ACC112 (cell line): ENCODE measurements at regions not wholly inside any gene's neighbourhood (a gene's known extent, or its start where the extent isn't known, plus 50 kb on each side); places are given as distances from the start of the nearest gene placed in this dataset.
A peak's percentile ranks its signal among the peaks of the same experiment; 100 is the strongest.

Experiments used
- H2AFZ ChIP-seq: fragments of 200-600 bp; sonication (generic); one replicate; pipeline ENCODE4 v1.6.0; 2017; ENCODE audit warnings: antibody characterized with exemption, low read length; ENCODE audit not compliant: unreplicated experiment
- H3K27ac ChIP-seq: fragments of 200-600 bp; sonication (generic); 2 replicates; pipeline ENCODE4 v1.5.1; 2014; ENCODE audit warnings: low read depth, mild to moderate bottlenecking, antibody characterized with exemption, low read length, moderate library complexity
- H3K27me3 ChIP-seq: fragments of 200-600 bp; sonication (generic); 2 replicates; pipeline ENCODE4 v1.6.1; 2014; ENCODE audit warnings: mild to moderate bottlenecking, antibody characterized with exemption, low read length, moderate library complexity, mixed read lengths; ENCODE audit not compliant: insufficient read depth
- H3K36me3 ChIP-seq: fragments of 200-600 bp; sonication (generic); 2 replicates; pipeline ENCODE4 v1.6.1; 2016; ENCODE audit warnings: mild to moderate bottlenecking, antibody characterized with exemption, low read length, moderate library complexity, mixed read lengths; ENCODE audit not compliant: insufficient read depth
- H3K4me1 ChIP-seq: fragments of 200-600 bp; sonication (generic); one replicate; pipeline ENCODE4 v1.6.1; 2016; ENCODE audit warnings: low read length, mixed read lengths; ENCODE audit not compliant: insufficient read depth, unreplicated experiment, control insufficient read depth
- H3K4me3 ChIP-seq: fragments of 200-600 bp; sonication (generic); 2 replicates; pipeline ENCODE4 v1.5.1; 2014; ENCODE audit warnings: mild to moderate bottlenecking, low read depth, low read length
- H3K79me2 ChIP-seq: fragments of 200-600 bp; sonication (generic); one replicate; pipeline ENCODE4 v1.6.0; 2016; ENCODE audit warnings: low read length; ENCODE audit not compliant: control insufficient read depth, unreplicated experiment, insufficient read depth

DNA sequence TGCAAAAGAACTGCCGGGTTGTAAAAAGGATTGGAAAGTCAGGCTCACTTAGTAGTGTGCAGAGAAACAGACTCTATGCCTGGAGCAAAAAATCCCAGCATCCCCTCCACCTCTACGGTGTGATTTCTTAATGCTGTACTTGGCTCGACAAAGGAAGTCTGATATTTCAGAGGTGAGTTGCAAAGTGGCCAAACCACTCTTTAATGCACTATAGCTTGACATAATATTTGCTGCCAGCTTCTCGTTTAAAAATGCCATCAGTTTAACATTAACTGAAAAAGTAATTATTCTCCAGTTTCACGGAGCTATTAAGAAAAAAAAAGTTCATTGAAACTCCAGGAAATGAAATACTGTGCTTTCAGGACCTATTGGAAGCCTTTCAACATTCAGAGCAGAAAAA, 448.3 kb upstream of the ZFP42 start:
- Histone ChIP-seq H2AFZ (peak overlapping the region; percentile 36), H3K27ac (no peak overlapping the region), H3K4me3 (no peak overlapping the region), H3K36me3 (no peaks in the 10 kb centered on the region), H3K27me3 (no peaks in the 10 kb centered on the region), H3K4me1 (peaks cover 3% of the 10 kb centered on the region), H3K79me2 (no peaks in the 10 kb centered on the region)

DNA sequence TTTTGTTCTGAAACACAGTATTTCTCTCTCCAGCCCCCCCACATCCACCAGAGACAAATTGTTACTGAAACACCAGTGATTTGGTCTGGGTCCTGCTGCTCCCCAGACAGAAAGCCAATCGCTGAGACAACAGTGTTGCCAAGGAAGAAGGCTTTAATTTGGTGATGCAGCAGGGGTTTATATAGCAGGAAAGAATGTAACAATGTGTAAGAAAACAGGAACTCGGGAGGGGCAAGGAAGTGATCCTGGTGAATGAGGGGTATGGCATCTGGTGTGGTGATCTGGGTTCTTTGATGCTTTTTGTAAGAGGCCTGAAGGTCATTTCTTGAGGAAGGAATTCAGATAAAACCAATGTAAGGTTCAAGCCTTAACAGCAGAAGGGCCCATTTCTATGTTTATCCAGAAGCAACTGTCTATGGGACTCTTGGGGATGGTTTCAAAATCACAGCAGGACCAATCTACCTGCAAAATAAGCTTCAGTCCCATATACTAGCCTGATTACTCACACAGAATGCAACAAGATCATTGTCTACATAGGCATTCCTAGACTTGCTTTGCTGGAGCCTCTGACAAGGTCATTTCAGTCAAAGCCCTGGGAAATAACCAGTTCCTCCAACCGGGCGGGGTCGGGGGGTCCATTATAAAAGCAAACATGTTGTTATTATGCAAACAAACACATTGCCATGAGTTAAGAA, 445.2 kb upstream of the ZFP42 start:
- Histone ChIP-seq H2AFZ (no peak overlapping the region), H3K4me1 (peaks cover 3% of the 10 kb centered on the region), H3K79me2 (no peaks in the 10 kb centered on the region), H3K27me3 (no peaks in the 10 kb centered on the region), H3K27ac (no peak overlapping the region), H3K4me3 (no peak overlapping the region), H3K36me3 (no peaks in the 10 kb centered on the region)

DNA sequence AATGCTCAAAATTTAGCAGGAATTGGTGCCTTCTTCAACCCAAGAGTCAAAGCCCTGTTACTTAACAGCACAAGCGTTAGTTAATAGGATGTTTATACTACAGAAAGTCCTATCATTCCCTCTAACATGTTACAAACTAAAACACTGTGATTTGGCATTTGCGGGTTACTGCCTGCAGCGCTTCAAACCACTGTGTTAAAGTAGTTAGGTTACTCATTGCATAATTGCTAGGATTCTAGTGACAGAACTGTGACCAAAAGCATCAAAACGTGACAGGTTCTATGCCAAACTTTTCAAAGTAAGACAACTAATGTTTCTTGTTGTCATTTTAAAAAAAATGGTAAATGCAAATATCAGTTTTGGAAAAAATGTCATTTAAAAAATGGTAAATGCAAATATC, 442.8 kb upstream of the ZFP42 start:
- peaks cover 3% of the 10 kb centered on the region for H3K4me1 ChIP-seq
- H3K27me3 ChIP-seq = no peaks in the 10 kb centered on the region
- no peak overlapping the region for H2AFZ ChIP-seq
- no peak overlapping the region for H3K27ac ChIP-seq
- no peaks in the 10 kb centered on the region for H3K36me3 ChIP-seq
- H3K4me3 ChIP-seq = no peak overlapping the region
- H3K79me2 ChIP-seq = no peaks in the 10 kb centered on the region

DNA sequence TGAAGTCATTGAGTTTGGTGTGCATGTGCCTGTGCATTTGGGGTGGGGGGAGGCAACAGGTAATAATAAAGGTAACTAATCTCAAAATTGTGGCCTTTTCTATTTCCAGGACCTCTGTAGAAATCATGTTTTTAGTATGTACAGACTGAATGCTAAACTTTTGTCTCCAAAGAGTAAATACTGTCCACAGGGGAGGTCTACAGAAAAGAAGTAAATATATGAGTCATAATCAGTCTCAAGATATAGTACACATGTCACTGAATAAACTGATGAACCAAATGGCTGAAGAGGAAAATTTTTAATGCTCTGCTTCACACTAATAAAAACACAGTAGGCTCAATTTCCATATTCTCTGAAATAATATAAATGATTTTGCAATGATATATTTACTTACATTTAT, 440.4 kb upstream of the ZFP42 start:
- H3K27me3 ChIP-seq = peaks cover 3% of the 10 kb centered on the region; the same call in 1 of the 2 replicates
- H3K79me2 ChIP-seq = no peaks in the 10 kb centered on the region
- H3K27ac ChIP-seq = no peak overlapping the region
- no peak overlapping the region for H3K4me3 ChIP-seq
- H3K4me1 ChIP-seq = peaks cover 3% of the 10 kb centered on the region
- H2AFZ ChIP-seq = no peak overlapping the region
- no peaks in the 10 kb centered on the region for H3K36me3 ChIP-seq

DNA sequence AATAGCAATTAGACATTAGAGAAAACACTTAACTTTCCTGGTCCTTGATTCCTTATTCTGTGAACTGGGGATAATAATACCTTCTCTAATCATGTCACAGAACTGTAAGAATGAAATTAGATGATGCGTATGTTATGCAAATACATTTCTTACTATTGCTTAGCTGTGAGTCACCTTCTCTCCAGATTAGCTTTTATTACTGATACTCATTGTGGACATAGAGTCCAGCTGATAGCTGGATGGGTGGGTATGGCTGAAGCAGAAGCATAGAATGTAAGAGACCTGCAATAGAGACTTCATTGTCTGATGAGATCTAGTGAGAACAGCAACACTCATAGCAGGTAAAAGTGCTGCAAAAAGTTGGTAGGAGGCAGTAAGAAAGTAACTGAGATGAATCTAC, 437.2 kb upstream of the ZFP42 start:
- Histone ChIP-seq H3K79me2 (no peaks in the 10 kb centered on the region), H3K27ac (no peak overlapping the region), H3K4me1 (no peaks in the 10 kb centered on the region), H3K4me3 (no peak overlapping the region), H2AFZ (no peak overlapping the region), H3K36me3 (no peaks in the 10 kb centered on the region), H3K27me3 (peaks cover 3% of the 10 kb centered on the region; the same call in 1 of the 2 replicates)

DNA sequence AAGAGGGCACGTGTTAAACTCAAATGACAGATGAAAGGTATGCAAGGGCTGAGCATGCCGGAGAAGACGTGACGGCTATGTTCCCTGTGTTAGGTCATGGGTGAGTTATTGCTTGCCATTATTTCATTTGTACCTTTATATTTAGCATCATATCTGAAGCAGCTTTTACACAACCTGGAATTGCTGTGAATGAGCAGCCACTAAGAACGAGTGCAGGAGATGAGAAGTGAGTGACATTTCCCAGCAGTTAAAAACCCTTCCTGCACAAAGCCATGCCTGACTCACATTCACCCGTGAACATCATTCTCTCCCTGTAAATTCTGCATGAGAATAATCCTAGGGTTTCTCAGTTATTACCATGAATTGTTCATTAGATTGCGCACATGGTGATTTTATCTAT, 433.2 kb upstream of the ZFP42 start:
- Histone ChIP-seq H3K36me3 (no peaks in the 10 kb centered on the region), H2AFZ (no peak overlapping the region), H3K4me1 (no peaks in the 10 kb centered on the region), H3K79me2 (no peaks in the 10 kb centered on the region), H3K27ac (no peak overlapping the region), H3K4me3 (no peak overlapping the region), H3K27me3 (peaks cover 3% of the 10 kb centered on the region; the same call in 1 of the 2 replicates)

DNA sequence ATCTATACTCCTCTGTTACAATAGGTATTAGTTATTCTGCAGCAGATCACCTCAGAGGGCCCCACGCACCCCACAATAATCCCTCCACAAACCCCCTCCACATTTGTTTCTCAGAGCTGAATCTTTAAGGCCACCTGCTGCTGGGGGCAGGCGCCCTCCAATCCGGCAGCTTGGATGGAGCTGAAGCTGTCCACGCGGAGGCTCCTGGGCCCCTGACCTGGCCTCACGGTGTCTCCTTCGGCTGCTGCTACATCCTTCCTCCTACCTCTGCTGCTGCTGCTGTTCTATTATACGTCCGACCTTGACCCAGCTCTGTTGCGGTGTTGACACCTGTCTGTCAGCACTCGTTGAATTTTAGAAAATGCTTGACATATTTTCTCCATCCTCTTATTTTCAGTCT, 430.2 kb upstream of the ZFP42 start:
- no peaks in the 10 kb centered on the region for H3K4me1 ChIP-seq
- no peaks in the 10 kb centered on the region for H3K36me3 ChIP-seq
- no peak overlapping the region for H3K4me3 ChIP-seq
- no peaks in the 10 kb centered on the region for H3K27me3 ChIP-seq
- H3K79me2 ChIP-seq = no peaks in the 10 kb centered on the region
- no peak overlapping the region for H3K27ac ChIP-seq
- no peak overlapping the region for H2AFZ ChIP-seq

DNA sequence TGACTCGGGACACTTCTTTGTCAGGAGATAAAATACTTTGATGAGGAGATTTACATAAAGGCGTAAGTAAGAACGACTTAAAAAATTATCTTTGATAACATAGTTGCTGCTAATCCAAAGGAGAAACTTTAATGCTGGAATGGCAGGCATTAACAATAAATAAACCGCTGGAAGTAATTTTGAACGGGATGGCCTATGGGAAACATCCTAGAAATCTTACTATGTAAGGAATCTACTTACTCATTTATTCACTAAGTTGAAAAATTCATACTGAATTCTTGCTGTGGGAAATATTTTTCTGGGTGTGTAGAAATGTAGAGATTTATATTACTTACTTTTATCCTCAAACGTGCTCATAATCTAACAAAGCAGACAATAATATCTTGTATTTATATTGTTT, 425.7 kb upstream of the ZFP42 start:
- Histone ChIP-seq H3K27ac (no peak overlapping the region), H2AFZ (no peak overlapping the region), H3K36me3 (no peaks in the 10 kb centered on the region), H3K4me3 (no peak overlapping the region), H3K4me1 (no peaks in the 10 kb centered on the region), H3K27me3 (no peaks in the 10 kb centered on the region), H3K79me2 (no peaks in the 10 kb centered on the region)

DNA sequence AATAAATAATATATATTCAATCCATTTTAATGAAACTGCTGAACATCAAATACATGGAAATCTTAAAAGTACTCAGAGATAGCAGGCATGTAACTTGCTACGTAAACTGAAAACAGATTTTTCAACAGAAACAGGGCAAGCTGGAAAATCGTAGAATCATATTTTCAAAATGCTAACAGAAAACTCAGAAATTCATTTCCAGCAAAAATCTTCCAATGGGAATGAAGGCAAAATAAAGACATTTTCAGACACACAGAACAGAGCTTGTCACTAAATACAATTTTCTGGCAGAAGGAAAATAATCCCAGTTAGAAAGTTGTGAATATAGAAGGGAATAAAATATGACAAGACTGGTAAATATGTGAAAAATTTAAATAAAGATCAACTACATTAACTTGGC, 419.9 kb upstream of the ZFP42 start:
- Histone ChIP-seq H3K4me1 (no peaks in the 10 kb centered on the region), H2AFZ (no peak overlapping the region), H3K27me3 (no peaks in the 10 kb centered on the region), H3K79me2 (no peaks in the 10 kb centered on the region), H3K4me3 (no peak overlapping the region), H3K27ac (no peak overlapping the region), H3K36me3 (no peaks in the 10 kb centered on the region)

DNA sequence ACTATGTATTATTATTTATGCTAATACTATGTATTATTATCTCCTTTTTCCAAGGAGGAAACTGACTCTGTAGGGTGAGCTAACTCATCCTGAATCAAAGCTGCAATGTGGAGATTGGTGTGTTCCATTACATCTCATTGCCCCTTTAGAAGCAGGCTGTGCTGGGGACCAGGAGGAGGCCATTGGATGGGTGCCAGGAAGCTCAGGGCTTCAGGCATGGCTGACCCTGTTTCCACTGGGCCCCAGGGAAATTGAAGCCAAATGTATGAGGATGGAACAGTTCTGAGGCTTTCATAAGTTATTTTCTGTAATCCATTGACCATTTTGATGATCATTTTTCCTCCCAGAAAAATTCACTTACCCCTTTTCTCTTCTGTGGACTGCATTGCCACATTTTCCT, 418.8 kb upstream of the ZFP42 start:
- Histone ChIP-seq H3K27me3 (no peaks in the 10 kb centered on the region), H3K79me2 (no peaks in the 10 kb centered on the region), H3K27ac (no peak overlapping the region), H3K36me3 (no peaks in the 10 kb centered on the region), H3K4me1 (no peaks in the 10 kb centered on the region), H3K4me3 (no peak overlapping the region), H2AFZ (no peak overlapping the region)

DNA sequence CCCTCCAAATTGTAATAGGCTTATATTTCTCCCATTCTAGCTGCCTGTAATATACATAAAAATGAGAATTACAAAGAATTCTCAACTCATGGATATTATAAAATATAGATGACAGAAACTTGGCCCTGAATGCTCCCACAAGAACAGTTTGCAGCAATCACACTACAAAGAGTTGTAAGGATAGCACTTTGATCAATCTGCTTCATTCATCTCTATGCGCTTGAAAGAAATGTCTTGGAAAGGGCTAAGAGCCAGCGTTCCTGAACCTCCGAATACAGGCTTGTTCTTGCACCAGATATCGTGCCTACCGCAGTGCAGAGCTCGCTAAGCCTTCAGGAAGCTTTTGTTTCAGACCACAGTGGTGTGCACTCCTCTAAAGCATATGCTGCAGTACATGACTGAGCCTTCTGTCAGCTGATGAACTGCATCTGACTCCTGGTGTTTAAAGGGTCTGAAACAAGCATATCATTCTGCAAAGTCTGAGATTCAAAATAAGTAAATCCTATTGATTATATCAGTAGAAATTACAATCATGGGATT, 417.6 kb upstream of the ZFP42 start:
- no peaks in the 10 kb centered on the region for H3K4me1 ChIP-seq
- no peaks in the 10 kb centered on the region for H3K79me2 ChIP-seq
- H2AFZ ChIP-seq = no peak overlapping the region
- no peak overlapping the region for H3K4me3 ChIP-seq
- H3K27ac ChIP-seq = no peak overlapping the region
- no peaks in the 10 kb centered on the region for H3K27me3 ChIP-seq
- no peaks in the 10 kb centered on the region for H3K36me3 ChIP-seq
